ENCODE measurements at regions not wholly inside any gene's neighbourhood (a gene's known extent, or its start where the extent isn't known, plus 50 kb on each side); places are given as distances from the start of the nearest gene placed in this dataset.

- Histone ChIP-seq H3K4me3 (no peak overlapping the region), H3K4me1 (ENCODE audit: control insufficient read depth, insufficient read depth, low read length) (no peaks in the 10 kb centered on the region), H3K27ac (ENCODE audit: control insufficient read depth, insufficient read depth) (no peak overlapping the region), H2AFZ (ENCODE audit: control insufficient read depth, low read depth, low read length) (no peak overlapping the region), H4K20me1 (ENCODE audit: control insufficient read depth, insufficient read depth) (no peaks in the 10 kb centered on the region), H3K9me3 (replicated peaks; ENCODE audit: control insufficient read depth, insufficient read depth, low read length) (no peaks in the 10 kb centered on the region), H3K36me3 (ENCODE audit: control insufficient read depth in 2 of 2, insufficient read depth in 2 of 2, low read length in 1 of 2) (no peaks in the 10 kb centered on the region), H3K4me2 (ENCODE audit: control insufficient read depth, insufficient read depth) (no peak overlapping the region), H3K27me3 (replicated peaks in 1 of 2; ENCODE audit: control insufficient read depth in 2 of 2, insufficient read depth in 2 of 2, low read length in 1 of 2) (no peaks in the 10 kb centered on the region), H3K9ac (ENCODE audit: control insufficient read depth, insufficient read depth, low read length) (no peak overlapping the region), H3K79me2 (ENCODE audit: control insufficient read depth, insufficient read depth, low read length) (no peaks in the 10 kb centered on the region)
- RAD21 ChIA-PET (ENCODE audit: unreplicated experiment): no interaction called here
- FAIRE-seq (no peak), DNase-seq (ENCODE audit: low read depth, low spot score) (no peak), ATAC-seq (no peak)
- intact Hi-C loops (cut with micrococcal nuclease; ENCODE audit: unreplicated experiment) (no loop called here), in situ Hi-C loops (cut with MboI) (no loop called here)
- SMC1A ChIA-PET (ENCODE audit: uncharacterized antibody, unreplicated experiment): interaction anchor here (0.9 kb wide), 1 partner anchor 42 kb away, joined by 3 read pairs; no protein-coding TSS in a partner anchor
- CTCF ChIA-PET: interaction anchor here (1.5 kb wide), 1 partner anchor 60 kb away, joined by 3 read pairs; no protein-coding TSS in a partner anchor
- TF ChIP-seq SMARCA5 (IDR thresholded peaks at IDR 0.05): no peak
- TF ChIP-seq NR2C2 (IDR thresholded peaks at IDR 0.05; ENCODE audit: borderline replicate concordance, control insufficient read depth, insufficient read length, low read depth): no peak
- TF ChIP-seq RELB (IDR thresholded peaks at IDR 0.05; ENCODE audit: low read depth): no peak
- no peak for TF ChIP-seq KLF5 (IDR thresholded peaks at IDR 0.05; ENCODE audit: partially characterized antibody)
- TF ChIP-seq TBL1XR1 (IDR thresholded peaks at IDR 0.05; ENCODE audit: low read depth, low read length): no peak
- no peak for TF ChIP-seq BHLHE40 (IDR thresholded peaks at IDR 0.05; ENCODE audit: borderline replicate concordance in 1 of 2, low read depth in 2 of 2, low read length in 1 of 2)
- TF ChIP-seq REST (IDR thresholded peaks at IDR 0.05; ENCODE audit: low read depth, low read length): no peak
- no peak for TF ChIP-seq NR2C1 (IDR thresholded peaks at IDR 0.05)
- TF ChIP-seq PKNOX1 (IDR thresholded peaks at IDR 0.05): no peak
- BruUV-seq (replicated peaks): no TSS peak
- POLR2A ChIA-PET: no interaction called here
These were observed 951.2 kb downstream of the FLRT2 start for GRCh38 chr14:86481104-86481503.
